SK-N-MC (cell line): ENCODE measurements at regions not wholly inside any gene's neighbourhood (a gene's known extent, or its start where the extent isn't known, plus 50 kb on each side); places are given as distances from the start of the nearest gene placed in this dataset.

Experiments used
- EZH2 ChIP-seq: fragments of 200-600 bp; sonication (generic); IDR thresholded peaks from one replicate; pipeline ENCODE4 v1.6.1; 2017; ENCODE audit warnings: antibody characterized with exemption
- POLR2AphosphoS5 ChIP-seq: IDR thresholded peaks from 2 replicates; pipeline ENCODE4 v1.6.1; 2012; ENCODE audit warnings: mild to moderate bottlenecking, low read depth, low read length, borderline replicate concordance

- TF ChIP-seq EZH2 (no peak), POLR2AphosphoS5 (no peak)
Measured at GRCh38 chr10:4473977-4474376, 352.0 kb upstream of the AKR1E2 start.
